Bronchial epithelial cell (primary cell): ENCODE measurements at regions not wholly inside any gene's neighbourhood (a gene's known extent, or its start where the extent isn't known, plus 50 kb on each side); places are given as distances from the start of the nearest gene placed in this dataset.
A peak's percentile ranks its signal among the peaks of the same experiment; 100 is the strongest.

Experiments
- DNase-seq: peaks from one replicate; pipeline ENCODE4 v3.0.0-alpha.2; 2010; ENCODE audit warnings: low read depth
- FAIRE-seq: peaks from 2 replicates; lab custom pipeline; 2011; peaks lifted over from hg19 to GRCh38; lab: Jason Lieb, UNC
- H3K27me3 ChIP-seq: 2 replicates; pipeline ENCODE4 v1.5.1; 2011; ENCODE audit warnings: low read length; ENCODE audit not compliant: control insufficient read depth, insufficient read depth
- H3K36me3 ChIP-seq: 2 replicates; pipeline ENCODE4 v1.5.1; 2011; ENCODE audit warnings: low read length; ENCODE audit not compliant: control insufficient read depth, insufficient read depth
- H3K4me3 ChIP-seq: 2 replicates; pipeline ENCODE4 v1.5.1; 2011; ENCODE audit warnings: mild to moderate bottlenecking, low read depth, low read length, control low read depth
- TF ChIP-seq, protein P1 (sequence below): IDR thresholded peaks from 2 replicates; pipeline ENCODE4 v1.5.1; 2011; ENCODE audit warnings: mild to moderate bottlenecking, moderate library complexity, low read length, control low read depth, inconsistent platforms; ENCODE audit not compliant: insufficient read depth, severe bottlenecking

DNA sequence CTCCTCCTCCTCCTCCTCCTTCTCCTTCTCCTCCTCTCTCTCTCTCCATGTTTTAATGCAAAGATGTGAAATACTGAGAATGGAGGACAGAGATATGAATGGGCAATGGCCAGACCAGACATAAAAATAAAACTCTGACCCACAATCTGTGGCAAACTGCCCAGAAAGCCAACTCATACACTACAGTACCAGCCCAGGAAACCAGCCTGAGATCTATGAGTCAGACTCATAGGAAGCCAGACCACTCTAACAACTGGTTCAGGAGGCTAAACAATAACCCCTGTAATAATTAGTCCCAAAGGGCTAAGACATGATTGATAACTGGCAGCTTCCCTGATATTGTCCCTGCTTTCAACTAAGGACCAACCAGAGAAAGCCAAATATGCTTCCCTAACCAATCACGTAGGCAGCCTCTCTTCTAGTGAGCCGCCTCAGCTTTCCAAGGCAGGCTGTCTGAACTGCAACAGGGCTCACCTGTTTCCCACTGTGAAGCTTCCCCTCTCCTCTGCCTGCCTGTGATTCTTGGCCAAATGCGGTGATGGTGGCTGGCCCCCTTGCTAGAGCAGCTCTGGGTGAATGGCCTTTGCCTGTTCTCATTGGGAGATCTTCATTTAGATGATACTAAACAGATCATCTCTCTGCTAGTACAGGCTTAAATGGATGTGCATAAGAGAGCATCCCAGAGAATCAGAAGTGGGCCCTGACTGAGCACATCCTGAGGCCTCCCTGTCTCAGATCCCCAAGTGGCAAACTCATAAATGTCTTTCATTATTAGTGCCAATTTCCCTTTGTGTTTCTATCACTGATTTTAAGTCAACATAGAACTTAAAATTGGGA lies 817.6 kb downstream of the TNS3 start:
- TF ChIP-seq, protein P1, sequence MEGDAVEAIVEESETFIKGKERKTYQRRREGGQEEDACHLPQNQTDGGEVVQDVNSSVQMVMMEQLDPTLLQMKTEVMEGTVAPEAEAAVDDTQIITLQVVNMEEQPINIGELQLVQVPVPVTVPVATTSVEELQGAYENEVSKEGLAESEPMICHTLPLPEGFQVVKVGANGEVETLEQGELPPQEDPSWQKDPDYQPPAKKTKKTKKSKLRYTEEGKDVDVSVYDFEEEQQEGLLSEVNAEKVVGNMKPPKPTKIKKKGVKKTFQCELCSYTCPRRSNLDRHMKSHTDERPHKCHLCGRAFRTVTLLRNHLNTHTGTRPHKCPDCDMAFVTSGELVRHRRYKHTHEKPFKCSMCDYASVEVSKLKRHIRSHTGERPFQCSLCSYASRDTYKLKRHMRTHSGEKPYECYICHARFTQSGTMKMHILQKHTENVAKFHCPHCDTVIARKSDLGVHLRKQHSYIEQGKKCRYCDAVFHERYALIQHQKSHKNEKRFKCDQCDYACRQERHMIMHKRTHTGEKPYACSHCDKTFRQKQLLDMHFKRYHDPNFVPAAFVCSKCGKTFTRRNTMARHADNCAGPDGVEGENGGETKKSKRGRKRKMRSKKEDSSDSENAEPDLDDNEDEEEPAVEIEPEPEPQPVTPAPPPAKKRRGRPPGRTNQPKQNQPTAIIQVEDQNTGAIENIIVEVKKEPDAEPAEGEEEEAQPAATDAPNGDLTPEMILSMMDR, result no peak
- Histone ChIP-seq H3K27me3 (no peaks in the 10 kb centered on the region), H3K36me3 (no peaks in the 10 kb centered on the region), H3K4me3 (no peak overlapping the region)
- peak; percentile 97 for FAIRE-seq
- DNase-seq, result peak; percentile 97

DNA sequence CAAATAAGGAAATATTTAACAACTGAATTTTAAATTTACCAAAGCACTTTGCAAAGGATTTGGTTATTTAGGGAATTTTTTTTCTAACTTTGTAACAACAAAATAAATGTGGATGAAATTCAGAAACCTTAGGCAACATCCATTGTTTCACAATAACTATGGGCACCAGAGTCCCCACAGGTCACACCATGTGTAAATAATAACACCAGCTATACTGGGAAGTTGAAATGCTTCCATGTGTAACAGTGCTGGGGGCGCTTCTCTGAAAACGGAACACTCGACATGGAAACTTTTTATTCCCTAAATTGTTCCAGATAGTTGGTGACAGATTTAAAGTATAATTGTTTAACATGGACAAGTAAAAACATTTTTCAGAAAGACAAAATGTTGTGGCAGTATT lies 818.6 kb downstream of the TNS3 start:
- Histone ChIP-seq H3K27me3 (no peaks in the 10 kb centered on the region), H3K4me3 (no peak overlapping the region), H3K36me3 (no peaks in the 10 kb centered on the region)
- no peak for DNase-seq
- FAIRE-seq, result no peak
- TF ChIP-seq, protein P1, result no peak

DNA sequence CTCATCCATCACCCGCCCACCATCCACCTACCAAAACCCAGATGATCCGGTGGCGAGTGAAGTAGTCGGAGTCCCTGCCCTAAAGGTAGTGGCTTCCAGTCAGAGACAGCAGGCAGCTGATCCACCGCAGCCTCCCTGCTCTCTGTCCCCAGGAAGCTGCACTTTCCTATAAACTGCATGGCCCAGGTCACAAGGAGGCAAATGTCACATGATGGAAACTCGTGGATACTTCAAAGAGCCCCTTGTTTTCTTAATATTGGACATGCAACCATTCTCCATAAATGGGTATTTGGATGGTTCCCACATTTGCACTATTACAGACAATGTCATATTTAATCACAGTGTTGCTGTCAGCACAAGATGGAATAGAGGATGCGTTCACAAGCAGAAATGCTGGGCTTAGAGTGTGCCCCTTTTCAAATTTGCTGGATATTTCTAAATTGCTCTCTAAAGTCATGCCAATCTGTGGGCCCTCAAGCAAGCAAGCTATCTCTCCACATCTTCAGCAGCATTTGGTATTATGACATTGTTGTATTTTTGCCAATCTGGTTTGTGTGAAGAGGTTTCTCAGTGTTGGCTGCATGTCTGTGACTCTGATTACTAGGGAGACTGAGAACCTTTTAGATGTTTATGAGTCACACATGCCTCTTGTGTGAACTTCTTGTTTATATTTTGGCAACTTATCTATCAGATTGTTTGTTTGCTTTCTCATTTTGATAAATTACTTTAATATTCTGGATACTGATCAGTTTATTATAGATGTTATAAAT lies 822.0 kb downstream of the TNS3 start:
- TF ChIP-seq, protein P1, result no peak
- no peak overlapping the region for H3K4me3 ChIP-seq
- FAIRE-seq (no peak), DNase-seq (peak; percentile 51)
- H3K36me3 ChIP-seq, result no peaks in the 10 kb centered on the region
- H3K27me3 ChIP-seq, result no peaks in the 10 kb centered on the region

DNA sequence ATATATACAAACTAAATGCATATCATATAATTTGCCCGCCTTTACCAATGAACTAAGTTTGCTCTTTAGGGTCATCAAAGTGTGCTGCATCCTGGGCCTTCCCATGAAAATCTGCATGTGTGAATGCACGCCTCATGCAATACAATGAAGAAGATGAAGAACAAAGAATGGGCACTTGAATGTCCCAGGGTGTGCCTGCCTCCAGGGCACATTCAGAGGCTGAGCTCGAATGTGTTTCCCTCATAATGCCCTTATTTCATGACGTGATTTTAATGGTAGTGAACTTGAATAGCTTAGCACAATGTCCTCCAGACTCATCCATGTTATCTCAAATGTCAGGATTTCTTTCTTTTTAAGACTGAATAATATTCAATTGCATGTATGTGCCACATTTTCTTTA lies 824.9 kb downstream of the TNS3 start:
- Histone ChIP-seq H3K36me3 (no peaks in the 10 kb centered on the region), H3K4me3 (no peak overlapping the region), H3K27me3 (no peaks in the 10 kb centered on the region)
- TF ChIP-seq, protein P1, result no peak
- no peak for FAIRE-seq
- no peak for DNase-seq

DNA sequence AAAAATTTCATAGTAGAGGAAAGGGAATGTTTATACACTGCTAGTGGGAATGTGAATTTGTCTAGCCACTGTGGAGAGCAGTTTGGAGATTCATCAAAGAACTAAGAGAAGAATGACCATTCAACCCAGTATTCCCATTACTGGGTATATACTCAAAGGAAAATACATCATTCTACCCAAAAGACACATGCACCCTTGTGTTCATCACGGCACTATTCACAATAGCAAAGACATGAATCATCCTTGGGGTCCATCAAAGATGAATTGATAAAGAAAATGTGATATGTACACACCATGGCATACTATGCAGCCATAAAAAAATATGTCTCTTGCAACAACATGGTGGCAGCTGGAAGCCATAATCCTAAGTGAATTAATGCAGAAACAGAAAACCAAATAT lies 825.7 kb downstream of the TNS3 start:
- H3K4me3 ChIP-seq, result no peak overlapping the region
- no peaks in the 10 kb centered on the region for H3K27me3 ChIP-seq
- no peak for FAIRE-seq
- H3K36me3 ChIP-seq, result no peaks in the 10 kb centered on the region
- no peak for DNase-seq
- TF ChIP-seq, protein P1, result no peak
